Heart right ventricle (tissue), 16 donors: ENCODE measurements at regions not wholly inside any gene's neighbourhood (a gene's known extent, or its start where the extent isn't known, plus 50 kb on each side); places are given as distances from the start of the nearest gene placed in this dataset.

Experiments used
- ATAC-seq, 8 donors: fragments of 200-7000 bp; cut with Tn5 transposase; one replicate each; pipeline ENCODE4 v1.9.1; 2020; ENCODE audit warnings: mild to moderate bottlenecking in 8 of 8, moderate library complexity in 8 of 8, moderate number of reproducible peaks in 1 of 8
- DNase-seq, 2 donors: peaks; one replicate each; pipeline ENCODE4 v3.0.0-alpha.2; 2020
- H3K27ac ChIP-seq, 10 donors: fragments of 200-600 bp; sonication (generic) in 2 of 10; one replicate each; pipeline versions ENCODE4 v1.5.0 to v1.8.0; 2020 to 2022; ENCODE audit warnings: mild to moderate bottlenecking in 3 of 10
- H3K27me3 ChIP-seq, 7 donors: fragments of 200-600 bp; one replicate each; pipeline ENCODE4 v1.8.0; 2021 to 2022; ENCODE audit warnings: mild to moderate bottlenecking in 2 of 7
- H3K36me3 ChIP-seq, 9 donors: fragments of 200-600 bp; sonication (generic) in 1 of 9; one replicate each; pipeline versions ENCODE4 v1.5.0 to v1.8.0; 2020 to 2022; ENCODE audit warnings: mild to moderate bottlenecking in 2 of 9
- H3K4me1 ChIP-seq, 9 donors: fragments of 200-600 bp; sonication (generic) in 1 of 9; one replicate each; pipeline versions ENCODE4 v1.5.0 to v1.8.0; 2020 to 2022; ENCODE audit warnings: mild to moderate bottlenecking in 4 of 9
- H3K4me3 ChIP-seq, 10 donors: fragments of 200-600 bp; sonication (generic) in 2 of 10; one replicate each; pipeline versions ENCODE4 v1.5.0 to v1.8.0; 2020 to 2022; ENCODE audit warnings: mild to moderate bottlenecking in 7 of 10, moderate library complexity in 2 of 10
- H3K9me3 ChIP-seq, 11 donors: fragments of 200-600 bp in 10 of 11; sonication (generic) in 2 of 11; one replicate each; pipeline versions ENCODE4 v1.5.0 to v1.8.0; 2013 to 2022; ENCODE audit warnings: mild to moderate bottlenecking in 2 of 11, control low read depth in 1 of 11, moderate library complexity in 1 of 11
- WGBS, 2 donors: extraction: QIAGEN DNeasy Blood & Tissue Kit; methylation state at CpG; one replicate each; pipeline ENCODE4 v1.1.7; 2013; ENCODE audit warnings: inconsistent platforms in 1 of 2; 5-methylcytosine and 5-hydroxymethylcytosine counted together
- intact Hi-C, 10 donors: fragments of 100-400 bp; cut with DNase I; formaldehyde crosslinking; loops; one replicate each; pipeline versions ENCODE4 v1.11.1 to v1.14.2; 2022
- TF ChIP-seq, protein P1 (sequence below), 9 donors: fragments of 200-600 bp; sonication (generic) in 2 of 9; IDR thresholded peaks; one replicate each; pipeline versions ENCODE4 v1.5.0 to v1.8.0; 2021 to 2022; ENCODE audit warnings: antibody characterized with exemption in 9 of 9, mild to moderate bottlenecking in 5 of 9, moderate library complexity in 1 of 9
- donor health status: Arrhythmogenic right ventricular cardiomyopathy.
- donor health status: ischemic (EF 13 %, LVEDD 7.1; RV severe dilation, severe dysfunction).
- donor health status: healthy with polysubstance abuse.
- donor health status: DM: no; HTN: yes; CAD: no.
- donor health status: DM: no; HTN: no; CAD: no.
- donor health status: ischemic (EF 25% LVEDD 6.9; RV normal size, moderate dysfunction).
- donor health status: ischemic (EF 25% LVEDD 5.7; RV mildly dilated, moderate dysfunction).
- donor health status: healthy.
- donor health status: DM: yes; HTN: yes; CAD: no.
- donor health status: Ischemic cardiomyopathy.
- donor health status: ischemic (EF 35%, LVEDD 5.7; RV mildly dilated, moderate dysfunction).
- donor health status: nonischemic (EF 11% LVEDD 7.7; RV severe dilation, severe dysfunction).
- donor health status: DM: yes; HTN: yes; CAD: no.
- donor health status: PGD.
- donor health status: ischemic (EF 29% LVEDD 5.4; RV normal size, mild dysfunction).
- donor health status: nonischemic (EF 23%, LVEDD 6.1; RV moderate dilation, normal function).

DNA sequence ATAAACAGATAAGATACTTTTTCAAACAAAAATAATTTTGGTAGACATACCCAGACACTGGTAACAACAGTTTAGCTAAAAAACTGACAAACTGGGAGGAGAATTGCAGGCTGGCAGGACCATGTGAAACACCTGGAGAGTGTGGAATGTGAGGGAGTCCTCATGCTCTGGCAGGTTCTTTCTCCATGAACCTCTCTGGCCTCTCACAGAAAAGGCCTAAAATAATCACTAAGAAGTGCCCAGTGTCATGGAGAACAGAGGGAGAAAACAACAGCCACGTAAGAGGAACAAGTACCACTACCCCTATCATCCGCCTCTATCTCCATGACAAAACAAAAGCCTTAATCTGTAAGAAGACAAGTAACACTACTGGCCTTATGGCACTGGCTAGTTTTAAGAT, 1227.5 kb upstream of the CDH9 start:
- intact Hi-C loops: no loop called here
- Histone ChIP-seq H3K27ac (no peak overlapping the region), H3K4me3 (no peak overlapping the region), H3K36me3 (no peaks in the 10 kb centered on the region), H3K4me1 (no peaks in the 10 kb centered on the region), H3K27me3 (no peaks in the 10 kb centered on the region), H3K9me3 (peaks cover 0 to 47% (median 0%) of the 10 kb centered on the region in 11 donors)
- DNase-seq: no peak
- TF ChIP-seq, protein P1, sequence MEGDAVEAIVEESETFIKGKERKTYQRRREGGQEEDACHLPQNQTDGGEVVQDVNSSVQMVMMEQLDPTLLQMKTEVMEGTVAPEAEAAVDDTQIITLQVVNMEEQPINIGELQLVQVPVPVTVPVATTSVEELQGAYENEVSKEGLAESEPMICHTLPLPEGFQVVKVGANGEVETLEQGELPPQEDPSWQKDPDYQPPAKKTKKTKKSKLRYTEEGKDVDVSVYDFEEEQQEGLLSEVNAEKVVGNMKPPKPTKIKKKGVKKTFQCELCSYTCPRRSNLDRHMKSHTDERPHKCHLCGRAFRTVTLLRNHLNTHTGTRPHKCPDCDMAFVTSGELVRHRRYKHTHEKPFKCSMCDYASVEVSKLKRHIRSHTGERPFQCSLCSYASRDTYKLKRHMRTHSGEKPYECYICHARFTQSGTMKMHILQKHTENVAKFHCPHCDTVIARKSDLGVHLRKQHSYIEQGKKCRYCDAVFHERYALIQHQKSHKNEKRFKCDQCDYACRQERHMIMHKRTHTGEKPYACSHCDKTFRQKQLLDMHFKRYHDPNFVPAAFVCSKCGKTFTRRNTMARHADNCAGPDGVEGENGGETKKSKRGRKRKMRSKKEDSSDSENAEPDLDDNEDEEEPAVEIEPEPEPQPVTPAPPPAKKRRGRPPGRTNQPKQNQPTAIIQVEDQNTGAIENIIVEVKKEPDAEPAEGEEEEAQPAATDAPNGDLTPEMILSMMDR (IDR thresholded peaks at IDR 0.05): no peak
- 48 to 63% methylated on average over 2 of the region's 2 CpGs for WGBS, 2 donors
- no peak for ATAC-seq

DNA sequence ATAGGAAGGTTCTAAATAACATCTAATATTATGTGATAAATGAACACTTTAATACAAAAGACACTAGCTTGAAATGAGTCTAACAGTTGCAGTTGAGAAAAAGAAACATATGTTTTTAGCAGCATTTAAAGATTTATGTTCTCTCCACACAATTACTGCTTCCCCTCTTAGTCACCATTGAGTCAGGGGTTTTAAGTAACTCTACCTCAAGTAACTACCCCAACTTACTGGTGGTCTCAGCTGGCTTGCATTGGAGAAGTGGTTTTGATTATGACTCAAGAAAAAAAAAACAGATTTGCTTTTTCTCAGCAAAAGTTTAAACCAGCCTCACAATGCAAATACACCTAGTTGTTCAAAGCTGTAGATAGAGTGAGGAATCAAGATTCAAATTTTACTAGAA, 1216.5 kb upstream of the CDH9 start:
- no peak overlapping the region for H3K27ac ChIP-seq
- no peak overlapping the region for H3K4me3 ChIP-seq
- H3K36me3 ChIP-seq: no peaks in the 10 kb centered on the region
- intact Hi-C loops: no loop called here
- H3K9me3 ChIP-seq: peaks cover 0 to 49% (median 0%) of the 10 kb centered on the region in 11 donors
- ATAC-seq (no peak), DNase-seq (no peak)
- TF ChIP-seq, protein P1 (IDR thresholded peaks at IDR 0.05): no peak
- H3K27me3 ChIP-seq: no peaks in the 10 kb centered on the region
- no peaks in the 10 kb centered on the region for H3K4me1 ChIP-seq

DNA sequence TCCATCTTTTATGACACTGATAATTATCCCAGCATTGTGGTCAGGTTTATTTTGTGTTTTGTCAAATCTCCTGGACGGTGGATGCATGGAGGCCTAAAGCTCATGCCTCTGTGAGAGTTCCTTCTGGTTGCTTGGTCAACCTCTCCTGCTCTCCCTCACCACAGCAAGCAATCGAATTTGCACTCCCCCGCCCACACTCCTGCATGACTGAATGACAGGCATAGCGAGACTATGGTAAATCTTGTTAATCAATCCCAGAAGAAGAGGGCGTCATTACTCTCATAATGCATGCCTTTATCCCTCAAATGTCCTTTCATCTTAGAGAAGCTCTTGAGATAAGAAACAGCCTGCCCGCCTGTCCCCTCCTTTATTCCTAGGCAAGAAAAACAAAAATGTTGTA, 1215.0 kb upstream of the CDH9 start:
- intact Hi-C loops: no loop called here
- 71 to 72% methylated on average over 6 of the region's 6 CpGs for WGBS, 2 donors
- ATAC-seq: no peak
- peaks cover 0 to 56% (median 0%) of the 10 kb centered on the region in 11 donors for H3K9me3 ChIP-seq
- no peaks in the 10 kb centered on the region for H3K36me3 ChIP-seq
- TF ChIP-seq, protein P1 (IDR thresholded peaks at IDR 0.05): no peak
- H3K4me1 ChIP-seq: no peaks in the 10 kb centered on the region
- no peak overlapping the region for H3K27ac ChIP-seq
- no peak overlapping the region for H3K4me3 ChIP-seq
- no peaks in the 10 kb centered on the region for H3K27me3 ChIP-seq
- DNase-seq: no peak

DNA sequence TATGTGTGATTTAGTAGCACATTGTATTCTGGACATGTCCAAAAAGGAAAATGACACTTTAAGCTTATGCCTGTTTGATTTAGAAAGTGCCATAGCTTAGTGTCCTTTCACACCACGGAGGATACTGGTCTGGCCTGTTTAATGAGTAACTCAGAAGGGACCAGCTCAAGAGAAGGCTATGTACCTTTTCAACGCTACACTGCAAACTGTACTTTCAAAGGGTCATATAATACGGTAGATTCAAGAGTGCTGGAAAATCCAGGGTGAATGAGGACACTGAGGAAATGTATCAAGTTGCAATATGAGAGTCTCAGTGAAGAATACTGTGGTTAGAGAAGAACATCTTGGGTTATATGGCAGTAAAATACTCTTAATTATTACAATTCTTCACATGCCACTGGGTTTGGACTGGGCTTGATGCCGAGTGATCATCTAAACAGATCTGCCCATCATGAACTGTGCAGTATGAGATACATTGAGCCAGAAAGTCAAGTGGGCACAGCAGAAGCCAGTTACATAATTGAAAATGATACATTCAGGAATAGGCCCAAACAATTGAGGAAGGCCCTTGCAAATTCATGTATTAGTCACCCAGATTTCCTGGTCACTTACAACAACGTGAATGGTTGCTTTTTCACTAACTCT, 1211.5 kb upstream of the CDH9 start:
- Histone ChIP-seq H3K27ac (no peak overlapping the region), H3K36me3 (no peaks in the 10 kb centered on the region), H3K9me3 (peaks cover 0 to 60% (median 3%) of the 10 kb centered on the region in 11 donors), H3K27me3 (no peaks in the 10 kb centered on the region), H3K4me1 (no peaks in the 10 kb centered on the region), H3K4me3 (no peak overlapping the region)
- TF ChIP-seq, protein P1 (IDR thresholded peaks at IDR 0.05): no peak
- DNase-seq: no peak
- no peak for ATAC-seq
- WGBS, 2 donors: 76 to 80% methylated on average over 5 of the region's 5 CpGs
- intact Hi-C loops: no loop called here
